Astrocyte (in vitro differentiated cells and primary cell): ENCODE measurements at regions not wholly inside any gene's neighbourhood (a gene's known extent, or its start where the extent isn't known, plus 50 kb on each side); places are given as distances from the start of the nearest gene placed in this dataset.

Experiments used
- DNase-seq: peaks from one replicate; pipeline ENCODE4 v3.0.0-alpha.2; 2010; ENCODE audit warnings: low read depth
- FAIRE-seq: peaks from 2 replicates; lab custom pipeline; 2011; peaks lifted over from hg19 to GRCh38; lab: Jason Lieb, UNC
- H2AFZ ChIP-seq: 2 replicates; pipeline ENCODE4 v1.6.0; 2012; ENCODE audit warnings: low read depth, low read length, inconsistent platforms
- H3K27ac ChIP-seq: 2 replicates; pipeline ENCODE4 v1.5.1; 2011; ENCODE audit warnings: low read depth, low read length, inconsistent platforms
- H3K27me3 ChIP-seq: 2 replicates; pipeline ENCODE4 v1.6.0; 2011; ENCODE audit warnings: low read length, inconsistent platforms; ENCODE audit not compliant: insufficient read depth
- H3K36me3 ChIP-seq: 2 replicates; pipeline ENCODE4 v1.5.1; 2011; ENCODE audit warnings: low read length, inconsistent platforms; ENCODE audit not compliant: insufficient read depth
- H3K4me1 ChIP-seq: 2 replicates; pipeline ENCODE4 v1.5.1; 2011; ENCODE audit warnings: low read length, inconsistent platforms; ENCODE audit not compliant: insufficient read depth
- H3K4me2 ChIP-seq: 2 replicates; pipeline ENCODE4 v1.6.0; 2012; ENCODE audit warnings: low read length, inconsistent platforms
- H3K4me3 ChIP-seq: 2 replicates; pipeline ENCODE4 v1.5.1; 2011; ENCODE audit warnings: low read depth, mild to moderate bottlenecking, low read length, inconsistent platforms; ENCODE audit not compliant: insufficient read depth
- H3K79me2 ChIP-seq: 2 replicates; pipeline ENCODE4 v1.6.0; 2012; ENCODE audit warnings: mild to moderate bottlenecking, low read length, inconsistent platforms; ENCODE audit not compliant: insufficient read depth
- H3K9ac ChIP-seq: 2 replicates; pipeline ENCODE4 v1.6.0; 2012; ENCODE audit warnings: mild to moderate bottlenecking, low read length, inconsistent platforms
- H3K9me3 ChIP-seq: 2 replicates; pipeline ENCODE4 v1.5.1; 2012; ENCODE audit warnings: low read depth, mild to moderate bottlenecking, low read length, inconsistent platforms; ENCODE audit not compliant: insufficient read depth
- H4K20me1 ChIP-seq: 2 replicates; pipeline ENCODE4 v1.6.0; 2012; ENCODE audit warnings: low read length, inconsistent platforms; ENCODE audit not compliant: insufficient read depth
- H3K27ac Mint-ChIP-seq: one replicate; pipeline ENCODE4 v1.8.0; 2021; ENCODE audit warnings: mild to moderate bottlenecking, mixed read lengths; ENCODE audit not compliant: unreplicated experiment
- H3K27me3 Mint-ChIP-seq: one replicate; pipeline ENCODE4 v1.8.0; 2021; ENCODE audit warnings: low read depth, mixed read lengths; ENCODE audit not compliant: unreplicated experiment
- H3K36me3 Mint-ChIP-seq: one replicate; pipeline ENCODE4 v1.8.0; 2021; ENCODE audit warnings: low read depth, mixed read lengths; ENCODE audit not compliant: unreplicated experiment
- H3K4me1 Mint-ChIP-seq: one replicate; pipeline ENCODE4 v1.8.0; 2021; ENCODE audit warnings: low read depth, mixed read lengths; ENCODE audit not compliant: unreplicated experiment
- H3K4me3 Mint-ChIP-seq: one replicate; pipeline ENCODE4 v1.8.0; 2021; ENCODE audit warnings: mild to moderate bottlenecking, moderate library complexity, mixed read lengths; ENCODE audit not compliant: unreplicated experiment
- H3K9me3 Mint-ChIP-seq: one replicate; pipeline ENCODE4 v1.8.0; 2021; ENCODE audit warnings: mild to moderate bottlenecking, mixed read lengths; ENCODE audit not compliant: unreplicated experiment
- CTCF ChIP-seq: IDR thresholded peaks from 2 replicates; pipeline ENCODE4 v1.5.1; 2011; ENCODE audit warnings: low read depth, mild to moderate bottlenecking, inconsistent platforms, low read length, moderate library complexity; ENCODE audit not compliant: insufficient read depth
- EZH2 ChIP-seq: IDR thresholded peaks from 2 replicates; pipeline ENCODE4 v1.6.1; 2012; ENCODE audit warnings: mild to moderate bottlenecking, low read length, inconsistent platforms; ENCODE audit not compliant: insufficient read depth

- TF ChIP-seq CTCF (no peak), EZH2 (no peak)
- H3K4me3 ChIP-seq = no peak overlapping the region
- no peaks in the 10 kb centered on the region for H3K9me3 ChIP-seq
- no peak overlapping the region for H3K27ac Mint-ChIP-seq
- peak overlapping the region; percentile 78 for H3K4me3 Mint-ChIP-seq
- no peak overlapping the region for H3K9ac ChIP-seq
- FAIRE-seq (no peak), DNase-seq (no peak)
- no peak overlapping the region for H2AFZ ChIP-seq
- no peaks in the 10 kb centered on the region for H3K9me3 Mint-ChIP-seq
- peaks cover 31% of the 10 kb centered on the region for H3K27me3 ChIP-seq
- H4K20me1 ChIP-seq = no peaks in the 10 kb centered on the region
- no peak overlapping the region for H3K27ac ChIP-seq
- H3K4me2 ChIP-seq = no peak overlapping the region
- no peaks in the 10 kb centered on the region for H3K36me3 Mint-ChIP-seq
- H3K4me1 Mint-ChIP-seq = peaks cover 2% of the 10 kb centered on the region
- H3K27me3 Mint-ChIP-seq = peaks cover 10% of the 10 kb centered on the region
- no peaks in the 10 kb centered on the region for H3K36me3 ChIP-seq
- no peaks in the 10 kb centered on the region for H3K79me2 ChIP-seq
- peaks cover 12% of the 10 kb centered on the region for H3K4me1 ChIP-seq
Observed at GRCh38 chr6:19692506-19693298, 144.5 kb upstream of the ID4 start.

DNA sequence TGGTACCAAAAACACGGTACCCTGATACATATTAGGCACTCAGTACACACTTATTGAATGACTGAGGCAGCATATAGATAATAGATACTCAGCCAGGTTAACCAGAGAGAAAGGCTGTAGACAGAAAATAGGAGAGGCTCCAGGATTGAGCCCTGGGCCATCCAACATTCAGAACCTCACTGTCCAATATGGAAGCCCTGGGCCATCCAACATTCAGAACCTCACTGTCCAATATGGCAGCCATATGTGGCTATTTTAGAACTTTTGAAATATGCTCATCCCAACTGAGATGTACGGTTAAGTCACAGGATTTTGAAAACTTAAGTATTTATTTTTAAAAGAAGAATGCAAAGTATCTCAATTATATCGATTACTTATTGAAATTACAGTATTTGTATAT, 142.5 kb upstream of the ID4 start:
- H3K9me3 ChIP-seq = no peaks in the 10 kb centered on the region
- Mint-ChIP-seq H3K36me3 (no peaks in the 10 kb centered on the region), H3K9me3 (no peaks in the 10 kb centered on the region), H3K27ac (no peak overlapping the region), H3K27me3 (peaks cover 10% of the 10 kb centered on the region), H3K4me1 (peaks cover 7% of the 10 kb centered on the region), H3K4me3 (no peak overlapping the region)
- no peak overlapping the region for H3K9ac ChIP-seq
- H3K4me1 ChIP-seq = peaks cover 15% of the 10 kb centered on the region
- TF ChIP-seq EZH2 (no peak), CTCF (no peak)
- no peaks in the 10 kb centered on the region for H3K79me2 ChIP-seq
- no peaks in the 10 kb centered on the region for H3K36me3 ChIP-seq
- no peak overlapping the region for H3K4me3 ChIP-seq
- FAIRE-seq (no peak), DNase-seq (no peak)
- no peak overlapping the region for H3K4me2 ChIP-seq
- no peak overlapping the region for H3K27ac ChIP-seq
- H2AFZ ChIP-seq = no peak overlapping the region
- no peaks in the 10 kb centered on the region for H4K20me1 ChIP-seq
- H3K27me3 ChIP-seq = peaks cover 31% of the 10 kb centered on the region

DNA sequence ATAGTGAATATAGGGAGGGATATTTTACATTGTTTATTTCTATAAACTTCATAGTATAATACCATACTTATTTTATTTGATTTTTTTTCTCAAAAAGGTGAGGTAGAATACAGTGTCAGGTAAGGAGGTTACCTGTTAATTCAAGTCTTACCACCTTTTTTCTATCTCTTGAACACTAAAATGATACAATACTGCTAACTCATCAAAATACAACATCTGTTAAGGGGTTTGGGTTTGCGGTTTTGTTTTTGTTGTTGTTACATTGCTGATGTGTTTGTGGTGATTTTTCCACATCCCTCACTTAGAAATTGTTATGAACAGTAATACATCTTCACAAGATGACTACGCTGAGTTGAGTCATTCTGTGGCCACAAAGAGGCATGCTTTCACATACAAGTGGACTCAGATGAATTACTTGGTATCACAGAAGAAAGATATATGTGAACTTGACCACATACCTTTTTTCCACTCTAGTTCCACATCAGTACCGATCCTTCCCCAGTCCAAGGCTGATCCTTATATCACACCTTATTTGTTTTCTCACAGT, 139.4 kb upstream of the ID4 start:
- Mint-ChIP-seq H3K4me1 (peaks cover 5% of the 10 kb centered on the region), H3K27ac (no peak overlapping the region), H3K36me3 (no peaks in the 10 kb centered on the region), H3K9me3 (no peaks in the 10 kb centered on the region), H3K4me3 (no peak overlapping the region), H3K27me3 (peaks cover 2% of the 10 kb centered on the region)
- Histone ChIP-seq H3K9ac (no peak overlapping the region), H3K27ac (no peak overlapping the region), H3K4me2 (peak overlapping the region; percentile 21), H3K27me3 (peaks cover 14% of the 10 kb centered on the region), H4K20me1 (no peaks in the 10 kb centered on the region), H3K4me3 (no peak overlapping the region), H3K79me2 (no peaks in the 10 kb centered on the region), H3K9me3 (no peaks in the 10 kb centered on the region), H3K4me1 (peaks cover 3% of the 10 kb centered on the region), H3K36me3 (no peaks in the 10 kb centered on the region), H2AFZ (no peak overlapping the region)
- FAIRE-seq = peak; percentile 96
- peak; percentile 97 for DNase-seq
- no peak for TF ChIP-seq EZH2
- TF ChIP-seq CTCF = no peak
